ENCODE measurements at regions not wholly inside any gene's neighbourhood (a gene's known extent, or its start where the extent isn't known, plus 50 kb on each side); places are given as distances from the start of the nearest gene placed in this dataset.

DNA sequence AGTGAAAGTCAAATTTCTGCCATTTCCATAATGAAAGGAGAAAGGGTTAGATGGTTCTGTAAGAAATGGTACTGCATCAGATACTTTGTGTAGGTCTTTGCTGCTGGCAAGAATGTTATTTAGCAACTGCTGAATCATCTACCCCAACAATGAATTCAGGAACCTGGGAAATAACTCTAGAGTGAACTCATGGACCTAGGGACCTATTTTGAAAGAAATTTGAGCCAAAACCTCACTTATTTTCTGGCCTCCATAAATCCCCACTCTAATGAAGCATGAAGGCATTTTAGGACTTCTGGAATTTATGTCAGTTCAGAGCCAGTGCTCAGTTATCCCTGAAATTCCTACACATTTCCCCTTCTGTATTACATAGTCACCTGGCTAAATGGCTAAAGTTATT is 50.9 kb upstream of the CPNE8 start:
- DNase-seq, result no peak

All from right kidney (tissue), 1 donor.